H1 (cell line): ENCODE measurements at regions not wholly inside any gene's neighbourhood (a gene's known extent, or its start where the extent isn't known, plus 50 kb on each side); places are given as distances from the start of the nearest gene placed in this dataset.

Experiments used
- FOSL1 ChIP-seq: IDR thresholded peaks from 2 replicates; pipeline ENCODE4 v1.6.1; 2011; ENCODE audit warnings: mild to moderate bottlenecking, low read depth, low read length, moderate library complexity; ENCODE audit not compliant: insufficient read depth
- JUN ChIP-seq: IDR thresholded peaks from 2 replicates; pipeline ENCODE4 v1.6.1; 2011; ENCODE audit warnings: low read depth, mild to moderate bottlenecking, improper control_type of control experiment, low read length
- SIN3A ChIP-seq, 2 experiments: IDR thresholded peaks in 1 of 2; conservative IDR thresholded peaks in 1 of 2; 2 replicates each; pipeline ENCODE4 v1.6.1; 2011 to 2012; ENCODE audit warnings: low read length in 2 of 2, improper control_type of control experiment in 1 of 2, low read depth in 1 of 2, mild to moderate bottlenecking in 1 of 2
- TAF1 ChIP-seq: IDR thresholded peaks from 2 replicates; pipeline ENCODE4 v1.6.1; 2011; ENCODE audit warnings: mild to moderate bottlenecking, low read depth, low read length
- TF ChIP-seq, protein P1 (sequence below): fragments of 300-600 bp; sonication (generic); IDR thresholded peaks from 2 replicates; pipeline ENCODE4 v1.7.1; 2012; ENCODE audit warnings: low read length, moderate library complexity, mild to moderate bottlenecking, inconsistent platforms; ENCODE audit not compliant: insufficient replicate concordance
- TF ChIP-seq, protein P2 (sequence below): IDR thresholded peaks from 2 replicates; pipeline ENCODE4 v1.6.1; 2012; ENCODE audit warnings: inconsistent platforms

DNA sequence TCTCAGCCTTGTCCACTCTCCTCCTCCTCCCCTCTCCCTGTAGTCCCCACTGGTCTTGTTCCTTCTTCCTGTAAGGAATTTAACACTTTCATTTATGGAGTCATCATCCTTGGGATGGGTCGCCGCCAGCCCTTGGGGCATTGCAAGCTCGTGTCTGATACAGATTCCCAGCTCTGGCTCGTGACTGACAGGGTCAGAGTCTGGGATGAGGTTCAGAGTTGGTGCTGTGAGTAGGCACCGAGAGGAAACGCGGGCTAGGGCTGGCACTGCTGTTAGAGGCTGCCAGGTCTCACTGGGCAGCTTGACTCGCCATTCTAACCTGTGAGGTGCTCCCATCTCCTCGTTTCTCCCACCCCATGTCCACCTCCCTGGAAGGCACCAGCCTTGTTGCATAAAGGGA, 407.0 kb downstream of the SOX9 start (continued):
- TF ChIP-seq, protein P1, sequence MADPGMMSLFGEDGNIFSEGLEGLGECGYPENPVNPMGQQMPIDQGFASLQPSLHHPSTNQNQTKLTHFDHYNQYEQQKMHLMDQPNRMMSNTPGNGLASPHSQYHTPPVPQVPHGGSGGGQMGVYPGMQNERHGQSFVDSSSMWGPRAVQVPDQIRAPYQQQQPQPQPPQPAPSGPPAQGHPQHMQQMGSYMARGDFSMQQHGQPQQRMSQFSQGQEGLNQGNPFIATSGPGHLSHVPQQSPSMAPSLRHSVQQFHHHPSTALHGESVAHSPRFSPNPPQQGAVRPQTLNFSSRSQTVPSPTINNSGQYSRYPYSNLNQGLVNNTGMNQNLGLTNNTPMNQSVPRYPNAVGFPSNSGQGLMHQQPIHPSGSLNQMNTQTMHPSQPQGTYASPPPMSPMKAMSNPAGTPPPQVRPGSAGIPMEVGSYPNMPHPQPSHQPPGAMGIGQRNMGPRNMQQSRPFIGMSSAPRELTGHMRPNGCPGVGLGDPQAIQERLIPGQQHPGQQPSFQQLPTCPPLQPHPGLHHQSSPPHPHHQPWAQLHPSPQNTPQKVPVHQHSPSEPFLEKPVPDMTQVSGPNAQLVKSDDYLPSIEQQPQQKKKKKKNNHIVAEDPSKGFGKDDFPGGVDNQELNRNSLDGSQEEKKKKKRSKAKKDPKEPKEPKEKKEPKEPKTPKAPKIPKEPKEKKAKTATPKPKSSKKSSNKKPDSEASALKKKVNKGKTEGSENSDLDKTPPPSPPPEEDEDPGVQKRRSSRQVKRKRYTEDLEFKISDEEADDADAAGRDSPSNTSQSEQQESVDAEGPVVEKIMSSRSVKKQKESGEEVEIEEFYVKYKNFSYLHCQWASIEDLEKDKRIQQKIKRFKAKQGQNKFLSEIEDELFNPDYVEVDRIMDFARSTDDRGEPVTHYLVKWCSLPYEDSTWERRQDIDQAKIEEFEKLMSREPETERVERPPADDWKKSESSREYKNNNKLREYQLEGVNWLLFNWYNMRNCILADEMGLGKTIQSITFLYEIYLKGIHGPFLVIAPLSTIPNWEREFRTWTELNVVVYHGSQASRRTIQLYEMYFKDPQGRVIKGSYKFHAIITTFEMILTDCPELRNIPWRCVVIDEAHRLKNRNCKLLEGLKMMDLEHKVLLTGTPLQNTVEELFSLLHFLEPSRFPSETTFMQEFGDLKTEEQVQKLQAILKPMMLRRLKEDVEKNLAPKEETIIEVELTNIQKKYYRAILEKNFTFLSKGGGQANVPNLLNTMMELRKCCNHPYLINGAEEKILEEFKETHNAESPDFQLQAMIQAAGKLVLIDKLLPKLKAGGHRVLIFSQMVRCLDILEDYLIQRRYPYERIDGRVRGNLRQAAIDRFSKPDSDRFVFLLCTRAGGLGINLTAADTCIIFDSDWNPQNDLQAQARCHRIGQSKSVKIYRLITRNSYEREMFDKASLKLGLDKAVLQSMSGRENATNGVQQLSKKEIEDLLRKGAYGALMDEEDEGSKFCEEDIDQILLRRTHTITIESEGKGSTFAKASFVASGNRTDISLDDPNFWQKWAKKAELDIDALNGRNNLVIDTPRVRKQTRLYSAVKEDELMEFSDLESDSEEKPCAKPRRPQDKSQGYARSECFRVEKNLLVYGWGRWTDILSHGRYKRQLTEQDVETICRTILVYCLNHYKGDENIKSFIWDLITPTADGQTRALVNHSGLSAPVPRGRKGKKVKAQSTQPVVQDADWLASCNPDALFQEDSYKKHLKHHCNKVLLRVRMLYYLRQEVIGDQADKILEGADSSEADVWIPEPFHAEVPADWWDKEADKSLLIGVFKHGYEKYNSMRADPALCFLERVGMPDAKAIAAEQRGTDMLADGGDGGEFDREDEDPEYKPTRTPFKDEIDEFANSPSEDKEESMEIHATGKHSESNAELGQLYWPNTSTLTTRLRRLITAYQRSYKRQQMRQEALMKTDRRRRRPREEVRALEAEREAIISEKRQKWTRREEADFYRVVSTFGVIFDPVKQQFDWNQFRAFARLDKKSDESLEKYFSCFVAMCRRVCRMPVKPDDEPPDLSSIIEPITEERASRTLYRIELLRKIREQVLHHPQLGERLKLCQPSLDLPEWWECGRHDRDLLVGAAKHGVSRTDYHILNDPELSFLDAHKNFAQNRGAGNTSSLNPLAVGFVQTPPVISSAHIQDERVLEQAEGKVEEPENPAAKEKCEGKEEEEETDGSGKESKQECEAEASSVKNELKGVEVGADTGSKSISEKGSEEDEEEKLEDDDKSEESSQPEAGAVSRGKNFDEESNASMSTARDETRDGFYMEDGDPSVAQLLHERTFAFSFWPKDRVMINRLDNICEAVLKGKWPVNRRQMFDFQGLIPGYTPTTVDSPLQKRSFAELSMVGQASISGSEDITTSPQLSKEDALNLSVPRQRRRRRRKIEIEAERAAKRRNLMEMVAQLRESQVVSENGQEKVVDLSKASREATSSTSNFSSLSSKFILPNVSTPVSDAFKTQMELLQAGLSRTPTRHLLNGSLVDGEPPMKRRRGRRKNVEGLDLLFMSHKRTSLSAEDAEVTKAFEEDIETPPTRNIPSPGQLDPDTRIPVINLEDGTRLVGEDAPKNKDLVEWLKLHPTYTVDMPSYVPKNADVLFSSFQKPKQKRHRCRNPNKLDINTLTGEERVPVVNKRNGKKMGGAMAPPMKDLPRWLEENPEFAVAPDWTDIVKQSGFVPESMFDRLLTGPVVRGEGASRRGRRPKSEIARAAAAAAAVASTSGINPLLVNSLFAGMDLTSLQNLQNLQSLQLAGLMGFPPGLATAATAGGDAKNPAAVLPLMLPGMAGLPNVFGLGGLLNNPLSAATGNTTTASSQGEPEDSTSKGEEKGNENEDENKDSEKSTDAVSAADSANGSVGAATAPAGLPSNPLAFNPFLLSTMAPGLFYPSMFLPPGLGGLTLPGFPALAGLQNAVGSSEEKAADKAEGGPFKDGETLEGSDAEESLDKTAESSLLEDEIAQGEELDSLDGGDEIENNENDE, result no peak
- TF ChIP-seq JUN (no peak), SIN3A (conservative IDR thresholded peaks at IDR 0.05 in 1 of 2, IDR thresholded peaks at IDR 0.05 in 1 of 2; ENCODE audit: low read depth in 1 of 2, low read length in 2 of 2) (no peak), FOSL1 (no peak), TAF1 (no peak)
- TF ChIP-seq, protein P2, sequence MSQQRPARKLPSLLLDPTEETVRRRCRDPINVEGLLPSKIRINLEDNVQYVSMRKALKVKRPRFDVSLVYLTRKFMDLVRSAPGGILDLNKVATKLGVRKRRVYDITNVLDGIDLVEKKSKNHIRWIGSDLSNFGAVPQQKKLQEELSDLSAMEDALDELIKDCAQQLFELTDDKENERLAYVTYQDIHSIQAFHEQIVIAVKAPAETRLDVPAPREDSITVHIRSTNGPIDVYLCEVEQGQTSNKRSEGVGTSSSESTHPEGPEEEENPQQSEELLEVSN, result no peak
